ENCODE measurements at regions not wholly inside any gene's neighbourhood (a gene's known extent, or its start where the extent isn't known, plus 50 kb on each side); places are given as distances from the start of the nearest gene placed in this dataset.

- TF ChIP-seq CTCF (IDR thresholded peaks at IDR 0.05) = no peak
- H3K27ac ChIP-seq (ENCODE audit: low read depth in 1 of 2, low read length in 2 of 2) = no peak overlapping the region
- no peak overlapping the region for H3K4me2 ChIP-seq (replicated peaks; ENCODE audit: extremely low read depth, low read length, poor library complexity, severe bottlenecking)
- H3K36me3 ChIP-seq (replicated peaks in 1 of 2; ENCODE audit: control insufficient read depth in 1 of 2, insufficient read depth in 2 of 2, low read length in 2 of 2) = no peaks in the 10 kb centered on the region
- no peaks in the 10 kb centered on the region for H3K4me1 ChIP-seq (ENCODE audit: control insufficient read depth in 1 of 2, insufficient read depth in 2 of 2, low read length in 2 of 2)
- H3K79me2 ChIP-seq (ENCODE audit: insufficient read depth, low read length) = no peaks in the 10 kb centered on the region
- H2AFZ ChIP-seq (ENCODE audit: insufficient read depth, low read depth, low read length, poor library complexity, severe bottlenecking) = no peak overlapping the region
- no peaks in the 10 kb centered on the region for H4K20me1 ChIP-seq (ENCODE audit: insufficient read depth, low read length)
- H3K9me3 ChIP-seq (replicated peaks in 1 of 2; ENCODE audit: control insufficient read depth in 1 of 2, insufficient read depth in 1 of 2, low read length in 2 of 2) = peaks cover 0 to 4% of the 10 kb centered on the region in 2 donors
- H3K9ac ChIP-seq (ENCODE audit: insufficient read depth, low read length, poor library complexity, severe bottlenecking) = no peak overlapping the region
- WGBS (ENCODE audit: insufficient coverage) = no CpG with 5 or more reads among the region's 2 CpGs
- Mint-ChIP-seq H3K27me3 (ENCODE audit: low read depth in 3 of 3) (no peaks in the 10 kb centered on the region), H3K36me3 (no peaks in the 10 kb centered on the region), H3K4me1 (no peaks in the 10 kb centered on the region), H3K9me3 (peaks cover 0 to 3% (median 1%) of the 10 kb centered on the region in 7 donors), H3K27ac (no peak overlapping the region), H3K4me3 (no peak overlapping the region)
- DNase-seq = no peak
- no peaks in the 10 kb centered on the region for H3K27me3 ChIP-seq (ENCODE audit: control insufficient read depth in 2 of 2, insufficient read depth in 2 of 2, low read length in 2 of 2)
- H3K4me3 ChIP-seq (replicated peaks in 1 of 3; ENCODE audit: low read depth in 2 of 3, low read length in 3 of 3) = no peak overlapping the region
- intact Hi-C loops (cut with micrococcal nuclease) = no loop called here
Measured at GRCh38 chr13:82010780-82011179, 1669.9 kb upstream of the SPRY2 start.

- H3K36me3 ChIP-seq (replicated peaks in 1 of 2; ENCODE audit: control insufficient read depth in 1 of 2, insufficient read depth in 2 of 2, low read length in 2 of 2) = no peaks in the 10 kb centered on the region
- H3K4me1 Mint-ChIP-seq = no peaks in the 10 kb centered on the region
- no peak overlapping the region for H3K4me3 ChIP-seq (replicated peaks in 1 of 3; ENCODE audit: low read depth in 2 of 3, low read length in 3 of 3)
- peaks cover 0 to 3% (median 0%) of the 10 kb centered on the region in 7 donors for H3K9me3 Mint-ChIP-seq
- H3K4me3 Mint-ChIP-seq = no peak overlapping the region
- H3K4me1 ChIP-seq (ENCODE audit: control insufficient read depth in 1 of 2, insufficient read depth in 2 of 2, low read length in 2 of 2) = no peaks in the 10 kb centered on the region
- H3K27me3 ChIP-seq (ENCODE audit: control insufficient read depth in 2 of 2, insufficient read depth in 2 of 2, low read length in 2 of 2) = no peaks in the 10 kb centered on the region
- no peak overlapping the region for H3K27ac Mint-ChIP-seq
- H4K20me1 ChIP-seq (ENCODE audit: insufficient read depth, low read length) = no peaks in the 10 kb centered on the region
- H3K9me3 ChIP-seq (replicated peaks in 1 of 2; ENCODE audit: control insufficient read depth in 1 of 2, insufficient read depth in 1 of 2, low read length in 2 of 2) = peaks cover 0 to 2% of the 10 kb centered on the region in 2 donors
- intact Hi-C loops (cut with micrococcal nuclease) = no loop called here
- no CpG with 5 or more reads among the region's 3 CpGs for WGBS (ENCODE audit: insufficient coverage)
- H3K79me2 ChIP-seq (ENCODE audit: insufficient read depth, low read length) = no peaks in the 10 kb centered on the region
- DNase-seq = no peak
- H3K36me3 Mint-ChIP-seq = no peaks in the 10 kb centered on the region
- peaks cover 0 to 1% (median 0%) of the 10 kb centered on the region in 3 donors for H3K27me3 Mint-ChIP-seq (ENCODE audit: low read depth in 3 of 3)
- H3K9ac ChIP-seq (ENCODE audit: insufficient read depth, low read length, poor library complexity, severe bottlenecking) = no peak overlapping the region
- H3K4me2 ChIP-seq (replicated peaks; ENCODE audit: extremely low read depth, low read length, poor library complexity, severe bottlenecking) = no peak overlapping the region
- no peak for TF ChIP-seq CTCF (IDR thresholded peaks at IDR 0.05)
- H3K27ac ChIP-seq (ENCODE audit: low read depth in 1 of 2, low read length in 2 of 2) = no peak overlapping the region
- no peak overlapping the region for H2AFZ ChIP-seq (ENCODE audit: insufficient read depth, low read depth, low read length, poor library complexity, severe bottlenecking)
Measured at GRCh38 chr13:82002710-82003109, 1661.8 kb upstream of the SPRY2 start.

Measured in CD14-positive monocyte (primary cell).